GM12875 (cell line): ENCODE measurements at regions not wholly inside any gene's neighbourhood (a gene's known extent, or its start where the extent isn't known, plus 50 kb on each side); places are given as distances from the start of the nearest gene placed in this dataset.

Experiments used
- H3K4me3 ChIP-seq: one replicate; pipeline ENCODE4 v1.5.1; 2011; ENCODE audit warnings: low read depth, low read length, control low read depth
- CTCF ChIP-seq: IDR thresholded peaks from 2 replicates; pipeline ENCODE4 v1.5.1; 2011; ENCODE audit warnings: low read depth, mild to moderate bottlenecking, control low read depth, inconsistent platforms, low read length, moderate library complexity, borderline replicate concordance; ENCODE audit not compliant: insufficient read depth

GRCh38 chr2:63658176-63658968, 69.6 kb downstream of the MDH1 start:
- no peak for TF ChIP-seq CTCF
- no peak overlapping the region for H3K4me3 ChIP-seq

DNA sequence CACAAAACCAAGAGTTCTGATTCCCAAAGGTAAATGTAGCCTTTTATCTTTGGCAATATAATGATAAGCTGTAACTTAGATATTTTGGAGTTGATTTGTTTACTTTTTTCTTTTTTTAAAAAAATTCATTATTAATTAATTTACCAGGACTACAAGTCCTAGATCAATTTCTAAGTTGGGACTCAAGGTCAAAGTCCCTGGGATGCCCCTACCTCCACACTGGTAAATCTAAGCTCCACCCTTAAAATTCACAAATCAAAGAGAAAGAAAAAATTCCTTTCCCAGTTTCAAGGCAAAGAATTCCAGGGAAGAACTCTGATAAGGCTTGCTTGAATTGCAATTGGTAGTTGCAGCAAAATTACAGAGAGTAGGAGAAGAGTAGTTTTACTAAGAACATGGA, 71.3 kb downstream of the MDH1 start:
- no peak for TF ChIP-seq CTCF
- H3K4me3 ChIP-seq = no peak overlapping the region

- H3K4me3 ChIP-seq = no peak overlapping the region
- no peak for TF ChIP-seq CTCF
Measured at GRCh38 chr2:63661076-63661475, 72.3 kb downstream of the MDH1 start.

DNA sequence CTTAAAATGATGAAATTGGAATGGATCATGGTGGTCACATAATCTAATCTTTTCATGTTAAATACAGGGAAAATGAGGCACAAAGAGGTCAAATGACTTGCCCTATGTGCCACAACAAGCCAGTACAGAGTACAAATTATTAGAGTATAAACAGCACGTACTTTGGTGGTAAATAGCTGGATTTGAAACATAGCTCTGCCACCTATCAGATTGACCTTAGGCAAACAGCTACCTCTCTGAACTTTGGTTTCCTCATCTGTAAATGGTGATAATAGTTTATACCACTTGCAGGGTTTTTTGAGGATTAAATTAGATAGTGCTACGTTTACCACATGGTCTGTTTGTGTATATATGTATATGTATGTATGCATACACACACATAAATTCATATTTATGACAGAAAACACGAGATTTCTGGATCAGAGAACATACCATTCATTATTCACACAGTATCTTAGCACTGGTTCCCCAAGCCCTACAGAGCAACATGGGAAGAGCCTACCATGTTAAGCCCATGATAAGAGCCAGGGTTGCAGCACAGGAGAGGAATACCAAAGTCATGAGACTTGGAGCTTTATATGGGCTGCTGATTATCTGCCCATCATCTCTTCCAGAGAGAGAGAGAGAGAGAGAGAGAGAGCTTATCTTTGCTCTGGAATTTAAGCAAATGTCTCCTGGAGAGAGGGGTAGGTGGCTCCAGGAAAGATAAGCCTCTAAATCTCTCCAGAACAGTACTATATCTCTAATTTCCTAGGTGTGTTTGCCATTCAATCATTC, 73.5 kb downstream of the MDH1 start:
- TF ChIP-seq CTCF = no peak
- no peak overlapping the region for H3K4me3 ChIP-seq

DNA sequence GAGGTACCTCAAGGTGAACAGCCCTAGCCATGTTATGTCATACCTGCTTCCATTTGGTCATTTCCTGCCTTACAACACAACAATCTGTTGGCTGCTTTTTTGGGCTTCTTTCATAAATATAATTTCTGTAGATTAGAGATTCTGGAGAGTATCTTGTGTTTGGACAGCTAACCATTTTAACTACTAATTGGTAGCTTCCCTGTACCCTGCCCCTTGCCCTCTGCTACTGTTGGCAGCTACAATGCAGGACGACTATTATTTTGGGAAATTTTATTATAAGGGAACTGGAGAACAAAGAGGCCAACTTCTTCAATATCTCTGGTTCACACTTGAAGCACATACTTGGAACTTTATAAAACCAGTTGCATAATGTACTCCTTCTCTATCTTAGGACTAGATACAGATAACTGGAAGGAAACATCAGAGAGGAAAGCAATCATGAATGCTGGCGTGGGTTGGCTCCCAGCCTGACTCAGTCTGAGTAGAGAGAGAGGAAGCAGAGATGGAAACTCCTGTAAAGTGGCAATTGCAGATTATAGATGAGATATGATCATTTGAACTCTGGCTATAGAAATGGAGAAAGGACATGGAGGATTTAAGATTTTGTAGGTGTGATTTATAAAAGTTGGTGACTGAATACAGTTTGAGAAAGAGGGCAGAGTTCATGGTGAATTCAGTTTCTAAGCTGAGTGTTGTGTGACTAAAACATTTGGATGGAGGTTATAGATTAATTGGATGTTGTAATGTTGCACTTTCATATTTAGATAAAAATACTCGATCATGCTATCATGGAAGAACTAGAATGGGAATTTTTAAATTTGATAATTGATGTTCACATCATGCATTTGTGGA, 74.5 kb downstream of the MDH1 start:
- no peak for TF ChIP-seq CTCF
- H3K4me3 ChIP-seq = no peak overlapping the region

DNA sequence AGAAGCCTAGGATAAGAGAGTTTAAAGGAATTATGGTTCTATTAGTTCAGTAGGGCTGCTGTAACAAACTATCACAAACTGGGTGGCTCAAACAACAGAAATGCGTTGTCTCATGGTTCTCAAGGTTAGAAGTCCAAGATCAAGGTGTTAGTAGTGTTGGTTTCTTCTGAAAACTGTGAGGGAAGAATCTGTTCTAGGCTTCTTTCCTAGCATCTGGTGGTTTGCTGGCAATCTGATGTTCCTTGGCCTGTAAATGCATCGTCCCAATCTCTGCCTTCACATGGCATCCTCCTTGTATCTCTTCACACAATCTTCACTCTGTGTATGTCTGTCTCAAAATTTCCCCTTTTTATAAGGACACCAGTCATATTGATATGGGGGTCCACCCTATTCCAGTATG, 76.3 kb downstream of the MDH1 start:
- TF ChIP-seq CTCF = no peak
- H3K4me3 ChIP-seq = no peak overlapping the region
